HG03045 (cell line): ENCODE measurements at regions not wholly inside any gene's neighbourhood (a gene's known extent, or its start where the extent isn't known, plus 50 kb on each side); places are given as distances from the start of the nearest gene placed in this dataset.

Experiments used
- ATAC-seq: cut with Tn5 transposase; IDR thresholded peaks from one replicate; pipeline ENCODE4 v1.9.1; 2021; ENCODE audit warnings: mild to moderate bottlenecking, moderate library complexity; ENCODE audit not compliant: unreplicated experiment

- ATAC-seq: no peak
Observed at GRCh38 chr12:87846045-87846444, 183.2 kb downstream of the C12orf50 start.

- ATAC-seq: no peak
Observed at GRCh38 chr12:87841935-87842334, 187.3 kb downstream of the C12orf50 start.

- no peak for ATAC-seq
Observed at GRCh38 chr12:87836190-87836589, 193.0 kb downstream of the C12orf50 start.

- ATAC-seq: no peak
Observed at GRCh38 chr12:87828382-87828973, 200.7 kb downstream of the C12orf50 start.

- ATAC-seq: no peak
Observed at GRCh38 chr12:87827638-87828264, 201.4 kb downstream of the C12orf50 start.

- ATAC-seq: no peak
Observed at GRCh38 chr12:87822923-87823322, 206.3 kb downstream of the C12orf50 start.

- ATAC-seq: no peak
Observed at GRCh38 chr12:87820524-87821202, 208.5 kb downstream of the C12orf50 start.

- no peak for ATAC-seq
Observed at GRCh38 chr12:87818441-87818840, 210.8 kb downstream of the C12orf50 start.

GRCh38 chr12:87815771-87816585, 213.2 kb downstream of the C12orf50 start:
- no peak for ATAC-seq

- ATAC-seq: no peak
Observed at GRCh38 chr12:87814625-87815024, 214.6 kb downstream of the C12orf50 start.

GRCh38 chr12:87813476-87814234, 215.5 kb downstream of the C12orf50 start:
- ATAC-seq: no peak

GRCh38 chr12:87812681-87813080, 216.5 kb downstream of the C12orf50 start:
- ATAC-seq: no peak

GRCh38 chr12:87812030-87812429, 217.2 kb downstream of the C12orf50 start:
- ATAC-seq: no peak

- ATAC-seq: no peak
Observed at GRCh38 chr12:87809916-87810315, 219.3 kb downstream of the C12orf50 start.

- ATAC-seq: no peak
Observed at GRCh38 chr12:87807086-87807485, 222.1 kb downstream of the C12orf50 start.

- ATAC-seq: no peak
Observed at GRCh38 chr12:87806310-87806709, 222.9 kb downstream of the C12orf50 start.

GRCh38 chr12:87804386-87804785, 224.8 kb downstream of the C12orf50 start:
- ATAC-seq: no peak

GRCh38 chr12:87802721-87803011, 226.5 kb downstream of the C12orf50 start:
- ATAC-seq: no peak

- no peak for ATAC-seq
Observed at GRCh38 chr12:87801860-87802720, 227.1 kb downstream of the C12orf50 start.

GRCh38 chr12:87796961-87797516, 232.2 kb downstream of the C12orf50 start:
- no peak for ATAC-seq
